Esophagus squamous epithelium (tissue), 4 donors: ENCODE measurements at regions not wholly inside any gene's neighbourhood (a gene's known extent, or its start where the extent isn't known, plus 50 kb on each side); places are given as distances from the start of the nearest gene placed in this dataset.

ENCODE experiments used
- POLR2A ChIP-seq, 4 donors: fragments of 450-650 bp; IDR thresholded peaks; one replicate each; pipeline ENCODE4 v1.6.1; 2017; ENCODE audit warnings: antibody characterized with exemption in 4 of 4, mild to moderate bottlenecking in 4 of 4, moderate library complexity in 3 of 4
- TF ChIP-seq, protein P1 (sequence below), 6 experiments: fragments of 450-650 bp in 4 of 6; fragments of 200-600 bp in 2 of 6; sonication (generic) in 2 of 6; IDR thresholded peaks; one replicate each; pipeline ENCODE4 v1.5.1; 2016 to 2019; ENCODE audit warnings: antibody characterized with exemption in 6 of 6, mild to moderate bottlenecking in 4 of 6, moderate library complexity in 4 of 6

DNA sequence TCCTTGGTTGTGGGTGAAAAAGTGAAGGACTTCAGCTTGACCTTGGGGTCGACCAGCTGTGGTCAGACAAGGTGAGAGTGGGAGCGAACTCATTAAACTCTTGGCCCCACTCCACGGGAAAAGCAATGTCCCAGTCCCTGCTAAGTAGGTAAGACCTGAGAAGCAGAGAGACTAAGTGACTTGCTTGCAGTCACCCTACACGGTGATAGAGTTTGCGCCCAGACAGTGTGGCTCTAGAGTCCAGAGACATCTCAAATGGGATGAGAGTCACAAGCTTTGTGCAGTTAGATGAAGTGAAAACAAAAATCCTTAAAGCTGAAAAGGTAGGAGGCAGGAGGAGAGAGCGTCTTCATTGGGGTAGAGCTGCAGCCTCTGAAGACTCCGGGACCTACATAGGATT is 55.9 kb upstream of the ZNF236 start:
- TF ChIP-seq, protein P1, sequence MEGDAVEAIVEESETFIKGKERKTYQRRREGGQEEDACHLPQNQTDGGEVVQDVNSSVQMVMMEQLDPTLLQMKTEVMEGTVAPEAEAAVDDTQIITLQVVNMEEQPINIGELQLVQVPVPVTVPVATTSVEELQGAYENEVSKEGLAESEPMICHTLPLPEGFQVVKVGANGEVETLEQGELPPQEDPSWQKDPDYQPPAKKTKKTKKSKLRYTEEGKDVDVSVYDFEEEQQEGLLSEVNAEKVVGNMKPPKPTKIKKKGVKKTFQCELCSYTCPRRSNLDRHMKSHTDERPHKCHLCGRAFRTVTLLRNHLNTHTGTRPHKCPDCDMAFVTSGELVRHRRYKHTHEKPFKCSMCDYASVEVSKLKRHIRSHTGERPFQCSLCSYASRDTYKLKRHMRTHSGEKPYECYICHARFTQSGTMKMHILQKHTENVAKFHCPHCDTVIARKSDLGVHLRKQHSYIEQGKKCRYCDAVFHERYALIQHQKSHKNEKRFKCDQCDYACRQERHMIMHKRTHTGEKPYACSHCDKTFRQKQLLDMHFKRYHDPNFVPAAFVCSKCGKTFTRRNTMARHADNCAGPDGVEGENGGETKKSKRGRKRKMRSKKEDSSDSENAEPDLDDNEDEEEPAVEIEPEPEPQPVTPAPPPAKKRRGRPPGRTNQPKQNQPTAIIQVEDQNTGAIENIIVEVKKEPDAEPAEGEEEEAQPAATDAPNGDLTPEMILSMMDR (IDR thresholded peaks at IDR 0.05), result no peak
- no peak for TF ChIP-seq POLR2A (IDR thresholded peaks at IDR 0.05)
